GM13976 (cell line): ENCODE measurements at regions not wholly inside any gene's neighbourhood (a gene's known extent, or its start where the extent isn't known, plus 50 kb on each side); places are given as distances from the start of the nearest gene placed in this dataset.

Source experiments
- DNase-seq: peaks from one replicate; pipeline ENCODE4 v3.0.0; 2012; ENCODE audit warnings: low spot score
- in situ Hi-C: fragments of 300-500 bp; cut with MboI; formaldehyde crosslinking; loops from one replicate; pipeline ENCODE4 v1.12.0; 2022; ENCODE audit warnings: low sequenced_read_pairs, mixed read lengths, inconsistent platforms; ENCODE audit not compliant: unreplicated experiment
- TF ChIP-seq, protein P1 (sequence below): IDR thresholded peaks from 2 replicates; pipeline ENCODE4 v1.5.1; 2012; ENCODE audit warnings: borderline replicate concordance, mild to moderate bottlenecking; ENCODE audit not compliant: insufficient read depth; ENCODE audit errors: extremely low read depth, missing control alignments, control extremely low read depth

DNA sequence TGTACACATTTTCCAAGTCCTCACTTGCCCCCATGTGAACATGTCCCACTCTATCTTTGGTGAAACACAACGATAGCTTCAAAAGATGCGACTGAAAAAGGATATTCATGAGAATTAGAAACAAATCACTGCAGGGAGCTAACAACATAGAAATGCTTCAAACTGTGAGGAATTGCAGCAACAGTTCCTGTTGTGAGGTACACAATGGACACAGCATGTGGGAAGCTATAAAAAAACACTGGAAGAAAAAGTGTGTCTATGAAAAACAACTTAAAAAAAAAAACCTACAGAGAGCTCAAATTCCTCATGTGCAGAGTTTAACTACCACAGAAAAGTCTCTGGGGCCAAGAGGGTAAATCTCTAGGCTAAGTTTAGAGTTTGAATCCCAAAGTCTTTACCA lies 51.6 kb upstream of the BLTP1 start:
- in situ Hi-C loops: no loop called here
- TF ChIP-seq, protein P1, sequence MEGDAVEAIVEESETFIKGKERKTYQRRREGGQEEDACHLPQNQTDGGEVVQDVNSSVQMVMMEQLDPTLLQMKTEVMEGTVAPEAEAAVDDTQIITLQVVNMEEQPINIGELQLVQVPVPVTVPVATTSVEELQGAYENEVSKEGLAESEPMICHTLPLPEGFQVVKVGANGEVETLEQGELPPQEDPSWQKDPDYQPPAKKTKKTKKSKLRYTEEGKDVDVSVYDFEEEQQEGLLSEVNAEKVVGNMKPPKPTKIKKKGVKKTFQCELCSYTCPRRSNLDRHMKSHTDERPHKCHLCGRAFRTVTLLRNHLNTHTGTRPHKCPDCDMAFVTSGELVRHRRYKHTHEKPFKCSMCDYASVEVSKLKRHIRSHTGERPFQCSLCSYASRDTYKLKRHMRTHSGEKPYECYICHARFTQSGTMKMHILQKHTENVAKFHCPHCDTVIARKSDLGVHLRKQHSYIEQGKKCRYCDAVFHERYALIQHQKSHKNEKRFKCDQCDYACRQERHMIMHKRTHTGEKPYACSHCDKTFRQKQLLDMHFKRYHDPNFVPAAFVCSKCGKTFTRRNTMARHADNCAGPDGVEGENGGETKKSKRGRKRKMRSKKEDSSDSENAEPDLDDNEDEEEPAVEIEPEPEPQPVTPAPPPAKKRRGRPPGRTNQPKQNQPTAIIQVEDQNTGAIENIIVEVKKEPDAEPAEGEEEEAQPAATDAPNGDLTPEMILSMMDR: no peak

DNA sequence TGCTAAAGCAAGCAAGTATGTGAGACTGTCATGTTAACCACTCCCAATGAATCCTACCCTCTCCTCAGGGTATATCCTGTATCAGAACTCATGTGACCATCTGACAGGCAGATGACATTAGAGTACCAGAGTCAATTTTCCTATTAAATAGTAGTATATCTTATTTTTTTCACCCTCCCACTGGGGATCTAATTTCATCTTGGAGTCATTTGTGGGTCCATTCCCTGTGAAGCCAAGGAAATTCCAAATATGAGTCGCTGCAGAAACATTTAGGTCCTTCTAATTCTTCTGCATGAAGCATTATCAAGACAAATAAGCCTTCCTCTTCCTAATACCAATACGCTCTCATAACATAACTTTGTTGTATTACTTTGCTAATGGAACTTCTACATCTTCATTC lies 52.2 kb upstream of the BLTP1 start:
- DNase-seq: no peak
- TF ChIP-seq, protein P1: no peak
- in situ Hi-C loops: no loop called here

More for the DNA sequence above, 51.6 kb upstream of the BLTP1 start:
- DNase-seq: no peak

DNA sequence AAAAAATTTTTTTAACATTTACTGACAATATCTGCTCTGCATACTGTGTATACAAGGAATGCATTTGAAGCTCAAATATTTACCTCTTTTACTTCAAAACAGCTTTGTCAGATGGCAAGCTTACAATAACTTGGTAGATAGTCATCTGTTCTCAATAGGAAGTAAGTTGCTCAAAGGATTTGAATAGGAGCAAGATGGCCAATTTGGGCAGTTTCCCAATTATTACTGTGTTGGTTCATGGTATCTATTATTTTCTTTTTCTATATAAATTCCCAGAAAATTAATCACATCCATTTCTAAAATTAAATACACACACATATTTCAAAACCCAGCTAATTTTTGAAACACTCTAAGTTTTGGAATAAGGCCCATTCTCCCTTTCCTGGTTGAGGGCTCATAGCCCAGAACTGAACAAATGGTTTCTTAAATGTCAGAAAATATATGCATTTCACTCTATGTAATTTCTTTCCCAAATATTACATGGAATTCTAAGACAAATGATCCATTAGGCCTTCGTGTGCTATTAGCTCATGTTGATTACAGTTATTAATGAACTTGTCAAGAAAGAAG lies 60.2 kb upstream of the BLTP1 start:
- in situ Hi-C loops: no loop called here
- DNase-seq: no peak
- TF ChIP-seq, protein P1: no peak

DNA sequence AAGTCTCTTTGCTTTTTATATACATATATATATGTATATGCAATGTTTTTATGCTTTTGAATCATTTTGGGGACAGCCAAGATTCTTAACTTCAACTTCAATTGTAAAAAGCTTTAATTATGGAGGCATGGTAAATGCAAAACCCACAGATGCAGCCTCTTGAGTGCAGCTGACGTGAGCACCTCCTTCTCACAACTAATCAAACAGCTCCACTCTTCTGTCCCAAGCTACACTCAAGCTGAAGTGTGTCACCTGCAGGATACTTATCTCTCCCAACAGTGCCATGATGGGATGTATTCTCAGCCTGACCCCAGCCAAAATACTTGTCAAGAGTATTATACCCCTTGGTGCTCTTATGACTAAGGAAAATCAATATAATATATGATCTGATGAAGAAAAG lies 60.7 kb upstream of the BLTP1 start:
- in situ Hi-C loops: no loop called here
- DNase-seq: no peak
- TF ChIP-seq, protein P1: no peak

DNA sequence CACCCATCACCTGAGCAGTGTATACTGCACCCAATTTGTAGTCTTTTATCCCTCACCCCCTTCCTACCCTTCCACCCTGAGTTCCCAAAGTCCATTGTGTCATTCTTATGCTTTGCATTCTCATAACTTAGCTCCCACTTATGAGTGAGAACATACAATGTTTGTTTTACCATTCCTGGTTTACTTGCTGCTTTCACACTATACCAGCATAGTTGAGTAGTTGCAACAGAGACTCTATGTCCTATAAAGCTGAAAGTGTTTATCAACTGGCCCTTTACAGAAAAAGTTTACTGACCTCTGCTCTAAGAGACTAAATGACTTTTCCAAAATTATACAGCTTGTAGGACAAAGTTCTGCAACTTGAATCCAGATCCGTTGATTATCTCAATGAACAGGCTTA lies 61.1 kb upstream of the BLTP1 start:
- no peak for DNase-seq
- TF ChIP-seq, protein P1: no peak
- in situ Hi-C loops: no loop called here

DNA sequence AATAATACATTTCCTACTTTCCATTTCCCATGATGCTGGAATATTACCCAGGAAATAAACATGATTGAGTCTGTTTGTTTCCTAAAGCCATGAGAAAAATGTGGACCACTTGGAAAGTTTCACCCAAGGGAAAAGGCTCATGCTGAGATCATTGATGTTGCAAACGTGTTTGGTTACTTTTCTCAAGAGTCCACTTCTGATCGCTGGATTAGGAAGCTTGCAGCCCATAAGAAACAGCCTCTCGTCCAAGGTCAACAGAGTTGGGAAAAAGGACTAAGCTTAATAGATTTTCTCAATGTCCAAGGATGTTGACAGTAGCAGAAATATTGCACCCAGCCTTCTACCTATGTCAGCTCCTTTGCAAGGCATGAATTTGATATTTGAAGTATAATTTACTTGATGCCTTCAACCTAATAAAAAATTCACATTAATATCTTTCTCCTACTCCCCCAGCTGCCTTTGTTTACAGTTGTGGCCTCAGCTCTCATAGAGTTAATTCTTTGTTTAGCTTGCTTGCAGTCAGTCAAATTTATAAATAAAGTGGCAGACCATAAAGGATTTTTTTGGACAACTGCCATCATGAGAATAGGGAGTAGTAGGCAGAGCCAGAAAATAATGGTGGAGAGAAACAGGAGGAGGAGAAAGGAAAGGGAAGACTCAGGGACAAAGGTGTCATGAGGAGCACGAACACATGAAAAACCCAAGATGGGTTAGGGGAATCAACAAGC lies 65.6 kb upstream of the BLTP1 start:
- in situ Hi-C loops: no loop called here

More for the DNA sequence above, 65.6 kb upstream of the BLTP1 start:
- DNase-seq: no peak
- TF ChIP-seq, protein P1: no peak
